ENCODE measurements at regions not wholly inside any gene's neighbourhood (a gene's known extent, or its start where the extent isn't known, plus 50 kb on each side); places are given as distances from the start of the nearest gene placed in this dataset.

DNA sequence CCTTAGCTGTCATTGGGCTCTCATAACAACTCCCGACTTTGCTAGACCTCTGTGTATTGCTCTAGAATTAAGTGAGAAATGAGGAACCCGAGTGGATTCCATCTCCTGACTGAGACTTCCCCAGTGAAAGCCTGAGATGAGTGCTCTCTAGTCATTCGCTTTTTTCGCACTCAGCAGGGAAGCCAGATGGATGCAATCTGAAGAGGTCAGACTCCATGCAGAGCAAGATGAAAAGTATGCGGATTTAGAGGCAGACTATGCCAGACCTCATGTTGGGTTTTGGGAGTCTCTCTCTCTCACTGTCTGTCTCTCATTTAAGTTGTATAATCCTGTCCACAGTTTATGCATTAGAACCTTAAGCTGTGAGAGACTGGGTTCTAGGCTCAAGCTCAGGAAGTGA, 88.6 kb downstream of the SLC5A7 start:
- TF ChIP-seq, protein P1, sequence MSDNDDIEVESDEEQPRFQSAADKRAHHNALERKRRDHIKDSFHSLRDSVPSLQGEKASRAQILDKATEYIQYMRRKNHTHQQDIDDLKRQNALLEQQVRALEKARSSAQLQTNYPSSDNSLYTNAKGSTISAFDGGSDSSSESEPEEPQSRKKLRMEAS (IDR thresholded peaks at IDR 0.05) = no peak
- TF ChIP-seq TAF1 (IDR thresholded peaks at IDR 0.05; ENCODE audit: low read depth) (no peak), CEBPB (IDR thresholded peaks at IDR 0.05) (no peak), EGR1 (IDR thresholded peaks at IDR 0.05) (no peak), EP300 (IDR thresholded peaks at IDR 0.05; ENCODE audit: borderline replicate concordance) (no peak), TCF12 (IDR thresholded peaks at IDR 0.05; ENCODE audit: low read depth) (no peak)

Measured in Ishikawa (cell line).